ENCODE measurements at regions not wholly inside any gene's neighbourhood (a gene's known extent, or its start where the extent isn't known, plus 50 kb on each side); places are given as distances from the start of the nearest gene placed in this dataset.

DNA sequence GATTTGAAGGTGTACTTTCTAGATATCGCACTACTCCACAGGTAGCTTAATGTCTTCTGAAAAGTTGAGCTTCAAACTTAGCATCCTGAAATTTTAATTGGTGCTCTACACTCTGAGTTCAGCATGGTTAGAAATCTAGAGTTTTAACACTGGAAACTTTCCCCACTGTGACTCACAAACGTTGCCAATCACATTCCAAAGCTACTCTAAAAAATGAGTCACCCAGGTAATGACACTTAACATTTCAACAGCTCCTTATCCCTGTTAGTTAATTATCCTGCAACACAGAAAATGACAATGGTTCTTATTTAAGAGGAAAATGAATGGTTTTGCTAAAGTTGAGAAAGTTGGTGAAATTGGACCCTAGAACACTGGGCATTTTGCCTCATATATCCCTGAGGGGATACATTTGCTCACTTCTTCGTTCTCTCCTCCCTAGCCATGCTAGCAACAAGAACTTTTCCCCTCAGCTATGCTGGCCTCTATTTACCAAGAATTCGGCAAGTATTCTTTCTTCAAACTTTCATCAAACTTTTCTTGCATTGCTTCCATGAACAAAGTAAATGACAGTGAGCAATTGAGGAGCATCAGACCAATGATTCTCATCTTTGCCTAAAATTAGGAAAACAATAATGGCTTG, 1024.1 kb upstream of the KLHL29 start:
- no peak for FAIRE-seq
- no peak for TF ChIP-seq PAX5 (IDR thresholded peaks at IDR 0.05; ENCODE audit: insufficient read depth, low read length, severe bottlenecking)
- no peak for TF ChIP-seq POU2F2 (IDR thresholded peaks at IDR 0.05; ENCODE audit: low read depth, low read length)
- TF ChIP-seq POLR2A (IDR thresholded peaks at IDR 0.05; ENCODE audit: low read depth, low read length) = no peak
- TF ChIP-seq TAF1 (IDR thresholded peaks at IDR 0.05; ENCODE audit: low read depth, low read length) = no peak
- no peak for TF ChIP-seq POLR2AphosphoS5 (IDR thresholded peaks at IDR 0.05; ENCODE audit: low read depth, low read length)
- no peak for DNase-seq (ENCODE audit: insufficient read length, low spot score)

DNA sequence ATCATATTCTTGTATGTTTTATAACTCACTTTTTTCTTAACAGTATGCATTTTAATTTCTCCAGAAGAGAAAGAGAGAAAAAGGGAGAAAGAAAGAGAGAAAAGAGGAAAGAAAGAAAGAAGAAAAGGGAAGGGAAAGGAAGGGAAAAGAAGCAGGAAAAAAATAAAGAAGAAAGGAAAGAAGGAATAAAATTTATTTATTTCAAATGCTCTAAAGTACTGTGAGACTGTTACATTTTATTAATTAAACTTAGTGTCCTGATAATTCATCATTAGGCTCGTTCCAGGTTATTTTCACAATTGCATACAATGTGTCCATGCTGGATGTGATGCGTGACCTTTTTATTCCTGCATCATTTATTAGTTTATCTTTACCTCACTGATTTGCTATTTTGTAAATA, 1023.4 kb upstream of the KLHL29 start:
- TF ChIP-seq PAX5 (IDR thresholded peaks at IDR 0.05; ENCODE audit: insufficient read depth, low read length, severe bottlenecking) = no peak
- no peak for TF ChIP-seq POU2F2 (IDR thresholded peaks at IDR 0.05; ENCODE audit: low read depth, low read length)
- no peak for TF ChIP-seq TAF1 (IDR thresholded peaks at IDR 0.05; ENCODE audit: low read depth, low read length)
- TF ChIP-seq POLR2A (IDR thresholded peaks at IDR 0.05; ENCODE audit: low read depth, low read length) = no peak
- TF ChIP-seq SPI1 (IDR thresholded peaks at IDR 0.05; ENCODE audit: low read depth, low read length) = no peak
- TF ChIP-seq POLR2AphosphoS5 (IDR thresholded peaks at IDR 0.05; ENCODE audit: low read depth, low read length) = no peak
- no peak for DNase-seq (ENCODE audit: insufficient read length, low spot score)
- FAIRE-seq = no peak

DNA sequence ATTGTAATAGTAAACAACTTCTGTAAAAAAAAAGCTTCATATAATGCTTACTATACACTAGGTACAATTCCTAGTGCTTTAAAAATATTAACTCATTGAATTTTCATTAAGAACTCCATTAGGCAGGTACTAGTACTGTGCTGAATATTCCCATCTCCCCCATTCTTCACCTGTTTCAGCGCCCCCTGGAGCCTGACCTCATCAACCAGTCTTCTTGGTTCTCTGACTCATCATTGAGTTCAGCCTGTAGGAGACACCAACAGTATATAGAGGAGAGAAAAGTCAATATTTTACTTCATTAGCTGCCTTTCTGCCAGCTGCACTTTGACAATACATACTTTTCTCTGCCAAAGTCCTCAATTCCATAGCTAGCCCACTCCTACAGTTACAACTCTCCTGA, 1009.9 kb upstream of the KLHL29 start:
- TF ChIP-seq SPI1 (IDR thresholded peaks at IDR 0.05; ENCODE audit: low read depth, low read length) (no peak), POLR2AphosphoS5 (IDR thresholded peaks at IDR 0.05; ENCODE audit: low read depth, low read length) (no peak), POU2F2 (IDR thresholded peaks at IDR 0.05; ENCODE audit: low read depth, low read length) (no peak), POLR2A (IDR thresholded peaks at IDR 0.05; ENCODE audit: low read depth, low read length) (no peak), PAX5 (IDR thresholded peaks at IDR 0.05; ENCODE audit: insufficient read depth, low read length, severe bottlenecking) (no peak), TAF1 (IDR thresholded peaks at IDR 0.05; ENCODE audit: low read depth, low read length) (no peak)
- no peak for FAIRE-seq
- no peak for DNase-seq (ENCODE audit: insufficient read length, low spot score)

DNA sequence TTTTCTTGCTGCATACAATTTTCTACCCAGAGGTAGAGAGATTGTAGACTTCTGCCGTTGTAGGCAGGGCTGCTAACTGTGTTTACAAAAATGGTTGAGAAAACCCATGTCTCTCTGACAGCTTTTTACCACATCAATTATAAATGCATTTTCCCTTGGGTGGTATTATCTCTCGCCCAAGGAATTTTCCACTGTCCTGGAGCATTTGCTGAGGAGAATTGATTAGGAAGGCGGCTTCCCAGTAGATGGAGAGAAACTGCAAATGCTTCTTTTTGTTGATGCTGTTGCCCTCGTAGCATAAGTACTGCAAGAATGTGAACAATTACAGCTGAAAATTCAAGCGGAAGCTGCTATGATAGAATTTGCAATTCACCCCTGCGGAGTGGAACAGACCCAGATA, 1007.7 kb upstream of the KLHL29 start:
- no peak for FAIRE-seq
- TF ChIP-seq POLR2A (IDR thresholded peaks at IDR 0.05; ENCODE audit: low read depth, low read length) (no peak), POU2F2 (IDR thresholded peaks at IDR 0.05; ENCODE audit: low read depth, low read length) (no peak)

DNA sequence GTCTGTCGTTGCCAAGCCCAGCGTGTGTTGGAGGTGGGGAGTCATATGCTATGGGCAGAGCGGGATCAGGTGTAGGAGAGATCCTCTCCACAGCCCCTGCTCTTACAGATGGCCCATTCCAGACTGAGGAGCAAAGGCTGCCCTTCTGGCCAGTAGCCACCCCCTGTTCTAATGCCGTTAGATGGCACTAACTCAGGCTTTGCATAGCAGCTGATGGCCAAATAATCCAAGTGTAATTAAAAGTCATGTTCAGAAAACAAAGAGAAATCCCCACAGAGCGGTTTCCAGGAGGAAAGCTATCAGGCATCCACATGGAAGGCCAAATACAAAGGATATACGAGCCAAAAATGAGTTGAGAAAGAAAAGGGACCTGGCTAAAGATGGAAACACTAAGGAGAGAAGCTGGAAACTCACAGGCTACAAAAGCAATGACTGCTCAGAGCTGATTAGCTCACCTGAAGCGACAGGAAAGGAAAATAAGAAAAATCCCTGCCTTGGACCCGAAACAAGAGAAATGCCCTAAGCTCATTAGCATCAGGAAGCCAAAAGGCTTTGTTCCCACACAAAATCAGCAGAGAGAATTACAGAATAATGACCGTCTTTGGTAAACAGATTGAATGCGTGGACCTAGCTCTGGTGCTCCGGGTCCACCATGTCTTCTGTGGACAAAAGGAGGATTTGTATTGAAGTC, 1002.4 kb upstream of the KLHL29 start:
- FAIRE-seq = no peak
- TF ChIP-seq TAF1 (IDR thresholded peaks at IDR 0.05; ENCODE audit: low read depth, low read length) (no peak), PAX5 (IDR thresholded peaks at IDR 0.05; ENCODE audit: insufficient read depth, low read length, severe bottlenecking) (no peak), POLR2A (IDR thresholded peaks at IDR 0.05; ENCODE audit: low read depth, low read length) (no peak), SPI1 (IDR thresholded peaks at IDR 0.05; ENCODE audit: low read depth, low read length) (no peak), POLR2AphosphoS5 (IDR thresholded peaks at IDR 0.05; ENCODE audit: low read depth, low read length) (no peak), POU2F2 (IDR thresholded peaks at IDR 0.05; ENCODE audit: low read depth, low read length) (no peak)
- no peak for DNase-seq (ENCODE audit: insufficient read length, low spot score)

More for the DNA sequence above, 1007.7 kb upstream of the KLHL29 start:
- no peak for DNase-seq (ENCODE audit: insufficient read length, low spot score)

DNA sequence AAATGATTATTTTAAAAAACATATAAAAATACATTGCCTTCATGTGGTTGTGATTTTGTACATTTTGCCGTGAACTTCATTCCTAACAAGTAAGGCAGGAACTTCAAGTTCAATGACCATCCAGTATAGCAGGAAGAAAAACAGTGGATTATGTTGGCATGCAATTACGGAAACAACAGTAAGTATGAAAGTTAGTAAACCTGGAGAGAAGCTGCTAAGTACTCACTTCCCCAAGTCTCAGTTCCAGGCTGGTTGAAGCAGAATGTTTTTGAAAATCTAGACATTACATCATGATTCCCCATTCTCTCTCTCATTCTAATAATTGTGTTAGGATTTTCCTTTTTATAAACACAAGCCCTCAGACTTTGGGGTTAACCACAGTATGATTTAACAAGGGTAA, 987.1 kb upstream of the KLHL29 start:
- FAIRE-seq (no peak), DNase-seq (ENCODE audit: insufficient read length, low spot score) (no peak)
- TF ChIP-seq POU2F2 (IDR thresholded peaks at IDR 0.05; ENCODE audit: low read depth, low read length) = no peak

DNA sequence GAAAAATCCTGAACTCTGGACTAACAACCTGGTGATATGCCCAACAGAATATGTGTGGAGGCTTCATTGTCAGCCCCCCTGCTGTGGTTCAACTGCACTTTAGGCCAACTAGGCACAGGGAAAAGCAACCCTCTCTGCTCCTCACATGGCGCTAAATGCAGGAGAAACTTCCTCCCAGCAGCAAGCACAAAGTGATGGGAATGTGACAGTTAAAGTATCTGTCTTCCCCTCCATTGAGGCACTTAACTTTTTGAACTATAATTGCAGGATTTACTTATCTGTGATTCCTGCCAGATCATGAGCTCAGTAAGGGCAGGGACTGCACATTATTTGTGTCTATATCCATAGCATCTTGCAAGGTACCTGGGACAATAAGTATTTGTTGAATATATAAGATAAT, 981.2 kb upstream of the KLHL29 start:
- no peak for FAIRE-seq
- TF ChIP-seq POLR2AphosphoS5 (IDR thresholded peaks at IDR 0.05; ENCODE audit: low read depth, low read length) = no peak
- no peak for TF ChIP-seq PAX5 (IDR thresholded peaks at IDR 0.05; ENCODE audit: insufficient read depth, low read length, severe bottlenecking)
- TF ChIP-seq POU2F2 (IDR thresholded peaks at IDR 0.05; ENCODE audit: low read depth, low read length) = no peak
- no peak for TF ChIP-seq TAF1 (IDR thresholded peaks at IDR 0.05; ENCODE audit: low read depth, low read length)
- no peak for TF ChIP-seq SPI1 (IDR thresholded peaks at IDR 0.05; ENCODE audit: low read depth, low read length)
- TF ChIP-seq POLR2A (IDR thresholded peaks at IDR 0.05; ENCODE audit: low read depth, low read length) = no peak
- DNase-seq (ENCODE audit: insufficient read length, low spot score) = no peak

DNA sequence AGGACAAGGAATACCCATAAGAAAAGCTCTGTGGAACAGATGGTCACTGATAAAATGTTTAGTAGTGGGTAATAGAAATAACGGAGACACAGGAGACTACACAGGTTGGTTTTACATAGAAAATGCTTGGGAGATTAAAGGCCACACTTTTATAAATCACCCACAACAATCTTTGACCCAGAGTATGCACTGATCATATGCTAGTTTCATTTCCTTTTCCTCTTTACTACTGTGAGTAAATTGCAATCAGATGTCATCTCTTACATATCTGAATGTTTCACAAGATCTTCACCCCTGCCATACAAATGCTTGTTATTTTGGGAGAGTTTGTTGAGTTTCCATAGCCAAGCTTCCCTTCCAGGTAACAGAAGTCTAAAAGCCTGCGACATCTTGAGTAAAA, 978.4 kb upstream of the KLHL29 start:
- TF ChIP-seq POLR2AphosphoS5 (IDR thresholded peaks at IDR 0.05; ENCODE audit: low read depth, low read length) = no peak
- 0 out of 2 replicates have a peak, but pooled peaks have one; percentile 26 for TF ChIP-seq SPI1 (IDR thresholded peaks at IDR 0.05; ENCODE audit: low read depth, low read length)
- FAIRE-seq (no peak), DNase-seq (ENCODE audit: insufficient read length, low spot score) (no peak)

DNA sequence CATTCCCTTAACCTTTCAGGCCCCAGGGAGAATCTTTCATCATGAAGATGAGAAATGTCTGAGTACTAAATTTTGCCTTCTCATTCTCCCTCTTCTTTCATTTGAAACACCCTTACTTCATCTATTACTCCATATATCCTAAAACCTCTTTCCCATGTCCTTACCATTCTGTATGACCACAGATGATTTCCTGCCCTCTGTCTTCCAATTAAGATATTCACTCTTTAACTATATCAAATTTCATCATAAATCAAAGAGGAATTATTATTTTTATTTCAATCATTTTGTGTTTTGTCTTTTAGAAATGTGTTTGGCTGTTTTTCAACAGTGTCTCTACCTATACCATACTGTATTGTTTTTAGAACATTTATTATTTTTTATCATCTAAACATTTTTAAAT, 964.9 kb upstream of the KLHL29 start:
- no peak for TF ChIP-seq SPI1 (IDR thresholded peaks at IDR 0.05; ENCODE audit: low read depth, low read length)
- no peak for TF ChIP-seq PAX5 (IDR thresholded peaks at IDR 0.05; ENCODE audit: insufficient read depth, low read length, severe bottlenecking)
- TF ChIP-seq POLR2A (IDR thresholded peaks at IDR 0.05; ENCODE audit: low read depth, low read length) = no peak
- TF ChIP-seq POU2F2 (IDR thresholded peaks at IDR 0.05; ENCODE audit: low read depth, low read length) = no peak
- no peak for TF ChIP-seq POLR2AphosphoS5 (IDR thresholded peaks at IDR 0.05; ENCODE audit: low read depth, low read length)
- TF ChIP-seq TAF1 (IDR thresholded peaks at IDR 0.05; ENCODE audit: low read depth, low read length) = no peak
- no peak for FAIRE-seq
- no peak for DNase-seq (ENCODE audit: insufficient read length, low spot score)

DNA sequence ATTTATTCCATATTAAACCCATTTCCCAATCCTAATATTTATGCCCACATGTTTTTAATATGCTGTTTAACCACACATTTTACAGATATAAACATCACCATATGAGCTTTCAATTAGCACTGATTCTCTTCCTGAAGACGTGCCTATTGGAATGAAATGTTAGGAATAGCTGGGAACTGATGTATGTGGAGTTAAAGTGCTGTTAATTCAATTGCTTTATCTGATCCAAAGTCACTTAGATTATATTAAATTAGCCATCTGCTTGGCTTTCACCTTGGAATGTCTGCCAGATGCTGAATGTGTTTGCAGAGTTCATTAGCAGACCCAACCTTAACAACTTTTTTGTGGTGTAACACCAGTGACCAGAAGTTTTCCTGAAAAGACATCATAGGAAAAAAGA, 942.9 kb upstream of the KLHL29 start:
- no peak for TF ChIP-seq TAF1 (IDR thresholded peaks at IDR 0.05; ENCODE audit: low read depth, low read length)
- TF ChIP-seq POLR2A (IDR thresholded peaks at IDR 0.05; ENCODE audit: low read depth, low read length) = no peak
- TF ChIP-seq POLR2AphosphoS5 (IDR thresholded peaks at IDR 0.05; ENCODE audit: low read depth, low read length) = no peak
- no peak for TF ChIP-seq POU2F2 (IDR thresholded peaks at IDR 0.05; ENCODE audit: low read depth, low read length)
- no peak for TF ChIP-seq SPI1 (IDR thresholded peaks at IDR 0.05; ENCODE audit: low read depth, low read length)
- TF ChIP-seq PAX5 (IDR thresholded peaks at IDR 0.05; ENCODE audit: insufficient read depth, low read length, severe bottlenecking) = no peak
- DNase-seq (ENCODE audit: insufficient read length, low spot score) = no peak
- FAIRE-seq = no peak
